HG03025 (cell line): ENCODE measurements at regions not wholly inside any gene's neighbourhood (a gene's known extent, or its start where the extent isn't known, plus 50 kb on each side); places are given as distances from the start of the nearest gene placed in this dataset.
A peak's percentile ranks its signal among the peaks of the same experiment; 100 is the strongest.

Experiments used
- ATAC-seq: cut with Tn5 transposase; IDR thresholded peaks from one replicate; pipeline ENCODE4 v1.9.1; 2021; ENCODE audit warnings: mild to moderate bottlenecking, moderate library complexity; ENCODE audit not compliant: unreplicated experiment, low FRiP score

GRCh38 chr7:88700725-88701124, 58.8 kb upstream of the ZNF804B start:
- ATAC-seq: peak; percentile 59

- no peak for ATAC-seq
These were observed 65.3 kb upstream of the ZNF804B start for GRCh38 chr7:88694207-88694606.

- ATAC-seq: no peak
These were observed 66.4 kb upstream of the ZNF804B start for GRCh38 chr7:88693131-88693530.

GRCh38 chr7:88692493-88692892, 67.0 kb upstream of the ZNF804B start:
- ATAC-seq: no peak

- no peak for ATAC-seq
These were observed 69.7 kb upstream of the ZNF804B start for GRCh38 chr7:88689821-88690220.

- no peak for ATAC-seq
These were observed 71.3 kb upstream of the ZNF804B start for GRCh38 chr7:88688222-88688621.

GRCh38 chr7:88686468-88687229, 72.9 kb upstream of the ZNF804B start:
- no peak for ATAC-seq

GRCh38 chr7:88681682-88682081, 77.8 kb upstream of the ZNF804B start:
- ATAC-seq: no peak

- no peak for ATAC-seq
These were observed 89.0 kb upstream of the ZNF804B start for GRCh38 chr7:88670536-88670935.

- ATAC-seq: no peak
These were observed 89.6 kb upstream of the ZNF804B start for GRCh38 chr7:88669913-88670312.

- no peak for ATAC-seq
These were observed 90.9 kb upstream of the ZNF804B start for GRCh38 chr7:88668591-88668990.

- no peak for ATAC-seq
These were observed 92.9 kb upstream of the ZNF804B start for GRCh38 chr7:88666626-88667025.

- no peak for ATAC-seq
These were observed 93.5 kb upstream of the ZNF804B start for GRCh38 chr7:88665892-88666514.

GRCh38 chr7:88664630-88665233, 94.8 kb upstream of the ZNF804B start:
- ATAC-seq: no peak

- no peak for ATAC-seq
These were observed 97.6 kb upstream of the ZNF804B start for GRCh38 chr7:88661921-88662320.

GRCh38 chr7:88647825-88648224, 111.7 kb upstream of the ZNF804B start:
- ATAC-seq: no peak

GRCh38 chr7:88638583-88638982, 120.9 kb upstream of the ZNF804B start:
- ATAC-seq: no peak

- no peak for ATAC-seq
These were observed 121.7 kb upstream of the ZNF804B start for GRCh38 chr7:88637795-88638194.

- ATAC-seq: no peak
These were observed 124.4 kb upstream of the ZNF804B start for GRCh38 chr7:88635149-88635548.

- ATAC-seq: no peak
These were observed 129.9 kb upstream of the ZNF804B start for GRCh38 chr7:88629559-88629958.

- peak; percentile 100 for ATAC-seq
These were observed 131.0 kb upstream of the ZNF804B start for GRCh38 chr7:88628363-88629085.
